Activated T-cell treated with anti-CD3 and anti-CD28 coated beads, Interleukin-2, amount 50 U/mL, for 24 hours (primary cell): ENCODE measurements at regions not wholly inside any gene's neighbourhood (a gene's known extent, or its start where the extent isn't known, plus 50 kb on each side); places are given as distances from the start of the nearest gene placed in this dataset.

Experiments
- DNase-seq: peaks from one replicate; pipeline ENCODE4 v3.0.0-alpha.2; 2020
- H3K27ac Mint-ChIP-seq: 2 replicates; pipeline ENCODE4 v1.8.0; 2020; ENCODE audit warnings: mild to moderate bottlenecking, mixed read lengths
- H3K27me3 Mint-ChIP-seq: 2 replicates; pipeline ENCODE4 v1.8.0; 2020; ENCODE audit warnings: mixed read lengths
- H3K36me3 Mint-ChIP-seq: 2 replicates; pipeline ENCODE4 v1.8.0; 2020; ENCODE audit warnings: low read depth, mixed read lengths
- H3K4me1 Mint-ChIP-seq: 2 replicates; pipeline ENCODE4 v1.8.0; 2020; ENCODE audit warnings: low read depth, mixed read lengths
- H3K4me3 Mint-ChIP-seq: 2 replicates; pipeline ENCODE4 v1.8.0; 2020; ENCODE audit warnings: mild to moderate bottlenecking, moderate library complexity, mixed read lengths
- H3K9me3 Mint-ChIP-seq: 2 replicates; pipeline ENCODE4 v1.8.0; 2020; ENCODE audit warnings: mixed read lengths

DNA sequence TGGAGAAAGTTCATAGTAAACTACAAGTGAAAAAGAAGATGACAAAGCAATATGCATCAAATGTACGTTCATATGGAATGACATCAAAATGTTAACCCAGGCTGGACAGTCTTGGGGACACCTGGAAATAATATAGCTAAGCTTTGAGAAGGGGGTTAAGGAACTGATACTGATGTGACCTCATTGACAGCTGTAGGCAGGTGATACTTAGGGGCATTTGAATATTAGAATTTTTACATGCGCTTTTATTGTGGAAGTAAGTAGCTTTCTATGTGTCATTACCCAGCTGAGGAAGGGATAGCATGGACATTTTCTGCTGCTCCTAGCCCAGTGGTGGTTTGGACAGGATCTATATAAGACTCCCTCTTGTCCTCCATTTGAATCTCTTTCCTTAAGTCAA, 299.7 kb downstream of the CWC27 start:
- DNase-seq, result no peak
- no peak overlapping the region for H3K27ac Mint-ChIP-seq
- no peaks in the 10 kb centered on the region for H3K36me3 Mint-ChIP-seq
- no peaks in the 10 kb centered on the region for H3K4me1 Mint-ChIP-seq
- H3K4me3 Mint-ChIP-seq, result no peak overlapping the region
- no peaks in the 10 kb centered on the region for H3K27me3 Mint-ChIP-seq
- H3K9me3 Mint-ChIP-seq, result no peaks in the 10 kb centered on the region

GRCh38 chr5:65070026-65070425, 301.3 kb downstream of the CWC27 start:
- no peak for DNase-seq
- Mint-ChIP-seq H3K27me3 (no peaks in the 10 kb centered on the region), H3K36me3 (no peaks in the 10 kb centered on the region), H3K9me3 (no peaks in the 10 kb centered on the region), H3K4me1 (no peaks in the 10 kb centered on the region), H3K4me3 (no peak overlapping the region), H3K27ac (no peak overlapping the region)

DNA sequence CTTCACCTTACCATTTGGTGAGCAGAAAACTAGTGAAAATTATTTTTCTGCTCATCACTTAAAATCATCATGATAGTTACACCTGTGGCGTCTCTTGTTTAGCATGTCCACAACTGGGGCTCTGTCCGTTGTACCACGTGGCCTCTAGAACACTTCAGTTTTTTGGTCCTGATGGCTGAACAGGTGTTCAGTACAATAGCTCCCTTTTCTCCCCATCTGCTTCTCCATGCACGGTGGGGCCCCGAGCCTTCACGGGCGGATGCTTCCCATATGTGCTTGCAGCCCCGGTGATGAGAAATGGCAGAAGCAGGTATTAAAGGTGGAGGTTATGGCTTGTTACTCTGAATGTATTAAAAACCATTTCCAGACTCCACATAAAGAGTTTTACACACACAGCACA, 304.1 kb downstream of the CWC27 start:
- DNase-seq, result no peak
- no peaks in the 10 kb centered on the region for H3K27me3 Mint-ChIP-seq
- no peak overlapping the region for H3K4me3 Mint-ChIP-seq
- H3K36me3 Mint-ChIP-seq, result no peaks in the 10 kb centered on the region
- H3K4me1 Mint-ChIP-seq, result peaks cover 11% of the 10 kb centered on the region
- H3K9me3 Mint-ChIP-seq, result no peaks in the 10 kb centered on the region
- H3K27ac Mint-ChIP-seq, result no peak overlapping the region

GRCh38 chr5:65073250-65073661, 304.5 kb downstream of the CWC27 start:
- no peak overlapping the region for H3K27ac Mint-ChIP-seq
- no peaks in the 10 kb centered on the region for H3K36me3 Mint-ChIP-seq
- DNase-seq, result no peak
- H3K4me1 Mint-ChIP-seq, result peaks cover 11% of the 10 kb centered on the region
- no peak overlapping the region for H3K4me3 Mint-ChIP-seq
- H3K27me3 Mint-ChIP-seq, result no peaks in the 10 kb centered on the region
- no peaks in the 10 kb centered on the region for H3K9me3 Mint-ChIP-seq

DNA sequence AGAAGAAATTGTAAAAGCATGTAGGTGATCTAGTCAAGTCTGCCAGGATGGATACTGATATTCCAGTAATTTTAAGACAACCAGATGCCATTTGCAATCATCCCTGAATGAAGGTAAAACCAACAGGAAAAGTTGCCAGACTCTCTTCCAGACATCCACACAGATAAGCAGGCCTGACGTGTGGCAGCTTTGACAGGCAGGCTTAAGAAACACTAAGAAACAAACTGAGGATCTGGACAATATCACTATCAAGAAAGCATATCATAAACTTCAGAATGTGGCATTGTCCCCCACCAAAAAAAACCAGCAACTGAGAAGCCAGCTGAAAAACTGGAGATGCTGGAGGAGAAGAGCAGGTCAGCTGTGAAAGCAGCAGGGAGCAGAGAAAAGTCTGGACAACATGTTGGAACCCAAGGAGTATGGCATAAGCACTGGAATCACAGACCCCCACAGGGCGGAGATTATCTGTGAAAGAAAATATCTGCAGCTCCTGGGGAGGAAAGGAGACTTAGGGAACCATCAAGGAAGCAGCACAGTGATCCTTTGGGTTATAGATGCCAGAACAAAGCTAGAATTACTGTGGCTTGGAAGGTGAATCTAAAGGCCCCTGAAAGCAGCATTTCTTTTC, 307.0 kb downstream of the CWC27 start:
- no peak overlapping the region for H3K4me3 Mint-ChIP-seq
- no peaks in the 10 kb centered on the region for H3K27me3 Mint-ChIP-seq
- H3K36me3 Mint-ChIP-seq, result no peaks in the 10 kb centered on the region
- no peak overlapping the region for H3K27ac Mint-ChIP-seq
- peaks cover 13% of the 10 kb centered on the region for H3K4me1 Mint-ChIP-seq
- no peak for DNase-seq
- no peaks in the 10 kb centered on the region for H3K9me3 Mint-ChIP-seq

- no peaks in the 10 kb centered on the region for H3K27me3 Mint-ChIP-seq
- no peaks in the 10 kb centered on the region for H3K36me3 Mint-ChIP-seq
- H3K9me3 Mint-ChIP-seq, result no peaks in the 10 kb centered on the region
- H3K4me1 Mint-ChIP-seq, result peaks cover 13% of the 10 kb centered on the region
- H3K4me3 Mint-ChIP-seq, result no peak overlapping the region
- peak; percentile 44 for DNase-seq
- H3K27ac Mint-ChIP-seq, result no peak overlapping the region
Observed at GRCh38 chr5:65076251-65076869, 307.6 kb downstream of the CWC27 start.

GRCh38 chr5:65077653-65078052, 308.9 kb downstream of the CWC27 start:
- H3K27me3 Mint-ChIP-seq, result no peaks in the 10 kb centered on the region
- no peak for DNase-seq

DNA sequence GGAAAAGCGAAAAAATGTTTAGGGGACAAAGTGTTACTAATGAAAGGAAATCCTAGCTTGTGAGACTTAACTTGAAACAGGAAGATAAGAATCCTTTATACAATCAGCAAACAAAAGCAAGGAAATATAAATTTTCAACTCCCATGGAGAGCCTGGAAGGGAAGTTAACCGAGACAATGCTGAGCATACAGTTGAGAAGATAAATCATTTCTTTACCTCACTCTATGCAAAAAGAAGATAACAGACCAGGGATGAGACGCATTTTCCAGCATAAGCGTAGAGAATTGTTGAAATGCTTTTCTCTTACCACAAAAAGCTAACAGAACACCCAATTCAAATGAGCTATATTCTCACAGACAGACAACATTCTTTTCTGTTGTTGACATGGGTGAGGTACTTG, 309.6 kb downstream of the CWC27 start:
- H3K27ac Mint-ChIP-seq, result no peak overlapping the region

More at GRCh38 chr5:65077653-65078052, 308.9 kb downstream of the CWC27 start:
- no peaks in the 10 kb centered on the region for H3K9me3 Mint-ChIP-seq
- no peak overlapping the region for H3K4me3 Mint-ChIP-seq
- H3K4me1 Mint-ChIP-seq, result peaks cover 13% of the 10 kb centered on the region
- H3K36me3 Mint-ChIP-seq, result no peaks in the 10 kb centered on the region
- no peak overlapping the region for H3K27ac Mint-ChIP-seq

GRCh38 chr5:65081071-65081470, 312.3 kb downstream of the CWC27 start:
- DNase-seq, result no peak
- Mint-ChIP-seq H3K4me3 (no peak overlapping the region), H3K36me3 (no peaks in the 10 kb centered on the region), H3K27ac (no peak overlapping the region), H3K9me3 (no peaks in the 10 kb centered on the region), H3K4me1 (peaks cover 12% of the 10 kb centered on the region), H3K27me3 (no peaks in the 10 kb centered on the region)

More for the DNA sequence above, 309.6 kb downstream of the CWC27 start:
- no peak overlapping the region for H3K4me3 Mint-ChIP-seq
- H3K9me3 Mint-ChIP-seq, result no peaks in the 10 kb centered on the region
- peaks cover 13% of the 10 kb centered on the region for H3K4me1 Mint-ChIP-seq
- DNase-seq, result no peak
- no peaks in the 10 kb centered on the region for H3K36me3 Mint-ChIP-seq
- no peaks in the 10 kb centered on the region for H3K27me3 Mint-ChIP-seq

GRCh38 chr5:65084795-65085515, 316.2 kb downstream of the CWC27 start:
- Mint-ChIP-seq H3K27me3 (peaks cover 1% of the 10 kb centered on the region), H3K36me3 (no peaks in the 10 kb centered on the region), H3K4me1 (peaks cover 2% of the 10 kb centered on the region), H3K4me3 (no peak overlapping the region), H3K27ac (no peak overlapping the region), H3K9me3 (no peaks in the 10 kb centered on the region)
- DNase-seq, result no peak

DNA sequence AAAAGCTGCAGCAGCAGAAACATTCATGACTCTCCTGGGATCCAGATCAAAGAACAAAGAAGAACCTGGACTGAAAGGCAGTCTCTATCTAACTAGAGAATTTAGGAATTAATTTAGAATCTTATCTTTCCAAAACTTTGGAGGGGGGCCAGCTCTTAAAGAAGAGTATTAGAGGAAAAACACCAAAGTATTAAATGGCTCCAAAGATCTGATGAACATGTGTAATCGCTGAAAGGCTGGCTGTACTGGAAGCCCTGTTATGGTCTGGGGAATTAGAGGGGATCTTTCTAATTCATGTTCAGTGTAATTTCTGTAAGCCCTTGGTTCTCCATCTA, 316.8 kb downstream of the CWC27 start:
- Mint-ChIP-seq H3K27me3 (peaks cover 2% of the 10 kb centered on the region), H3K36me3 (no peaks in the 10 kb centered on the region), H3K27ac (no peak overlapping the region), H3K4me3 (no peak overlapping the region), H3K9me3 (no peaks in the 10 kb centered on the region), H3K4me1 (no peaks in the 10 kb centered on the region)
- no peak for DNase-seq

- Mint-ChIP-seq H3K27ac (no peak overlapping the region), H3K9me3 (no peaks in the 10 kb centered on the region), H3K27me3 (peaks cover 8% of the 10 kb centered on the region), H3K36me3 (no peaks in the 10 kb centered on the region), H3K4me3 (no peak overlapping the region), H3K4me1 (no peaks in the 10 kb centered on the region)
- DNase-seq, result no peak
Observed at GRCh38 chr5:65086234-65086890, 317.6 kb downstream of the CWC27 start.

DNA sequence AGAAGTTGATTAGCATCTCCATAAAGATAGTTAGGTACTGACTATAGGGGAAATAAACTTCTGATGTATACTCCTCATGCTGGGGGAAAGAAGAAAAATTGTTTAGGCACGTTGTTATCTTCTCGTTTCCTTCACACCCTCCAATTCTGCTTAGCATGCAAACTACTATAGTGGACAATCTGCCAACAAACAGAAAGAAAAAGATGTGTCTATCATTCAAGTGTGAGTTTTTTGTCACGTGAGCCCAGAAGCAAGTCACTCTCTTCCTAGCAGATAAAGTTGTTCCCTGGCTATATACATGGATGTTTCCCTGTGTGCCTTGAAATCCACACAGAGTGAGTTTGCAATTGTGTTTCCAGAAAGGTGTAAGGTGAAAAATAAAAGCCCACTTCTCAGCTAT, 318.4 kb downstream of the CWC27 start:
- Mint-ChIP-seq H3K36me3 (no peaks in the 10 kb centered on the region), H3K4me1 (no peaks in the 10 kb centered on the region), H3K9me3 (no peaks in the 10 kb centered on the region), H3K27ac (no peak overlapping the region), H3K4me3 (no peak overlapping the region), H3K27me3 (peaks cover 8% of the 10 kb centered on the region)
- no peak for DNase-seq

DNA sequence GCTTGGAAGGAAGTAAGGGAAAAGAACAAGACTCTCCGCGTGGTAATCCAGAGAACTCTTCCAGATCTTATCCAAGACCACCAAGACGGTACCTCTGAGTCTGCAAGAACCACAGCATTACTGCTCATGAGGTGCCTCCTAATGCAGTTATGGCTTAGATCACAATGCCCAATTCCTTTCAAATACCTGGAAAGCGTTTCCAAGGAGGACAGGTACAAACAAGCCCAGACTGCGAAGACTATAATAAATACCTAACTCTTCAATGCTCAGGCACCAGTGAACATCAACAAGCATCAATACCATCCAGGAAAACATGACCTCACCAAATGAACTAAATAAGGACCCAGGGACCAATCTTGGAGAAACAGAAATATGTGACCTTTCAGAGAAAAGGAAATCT, 325.5 kb downstream of the CWC27 start:
- Mint-ChIP-seq H3K27ac (no peak overlapping the region), H3K4me1 (no peaks in the 10 kb centered on the region), H3K27me3 (peaks cover 8% of the 10 kb centered on the region), H3K9me3 (no peaks in the 10 kb centered on the region), H3K36me3 (no peaks in the 10 kb centered on the region), H3K4me3 (no peak overlapping the region)
- DNase-seq, result no peak

DNA sequence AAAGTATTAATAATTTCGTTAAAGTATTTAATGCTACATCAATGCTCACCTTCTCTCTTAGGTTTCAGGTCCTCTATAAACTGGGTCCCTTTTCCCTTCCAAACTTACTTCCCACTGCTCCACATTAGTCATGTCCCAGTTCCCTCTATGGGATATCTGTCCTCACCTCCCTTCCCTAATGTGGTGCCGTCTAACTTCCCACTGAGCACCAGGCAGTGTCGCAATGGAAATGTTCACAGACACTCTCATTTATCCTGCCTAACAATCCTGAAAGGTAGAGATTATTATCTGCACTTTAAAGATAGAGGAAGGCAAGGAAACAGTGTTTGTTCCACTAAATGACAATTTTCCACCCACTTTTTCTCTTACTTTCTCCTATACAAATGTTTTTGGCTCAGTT, 329.7 kb downstream of the CWC27 start:
- H3K4me1 Mint-ChIP-seq, result peaks cover 19% of the 10 kb centered on the region
- no peak overlapping the region for H3K27ac Mint-ChIP-seq
- no peaks in the 10 kb centered on the region for H3K9me3 Mint-ChIP-seq
- no peaks in the 10 kb centered on the region for H3K27me3 Mint-ChIP-seq
- H3K4me3 Mint-ChIP-seq, result no peak overlapping the region
- H3K36me3 Mint-ChIP-seq, result no peaks in the 10 kb centered on the region
- DNase-seq, result no peak
